HG03025 (cell line): ENCODE measurements at regions not wholly inside any gene's neighbourhood (a gene's known extent, or its start where the extent isn't known, plus 50 kb on each side); places are given as distances from the start of the nearest gene placed in this dataset.
"Not testable (repeated sequence)": the region's sequence is repeated elsewhere in the genome, so short reads cannot be mapped to it uniquely, and the experiment has no call there.

Source experiments
- ATAC-seq: cut with Tn5 transposase; IDR thresholded peaks from one replicate; pipeline ENCODE4 v1.9.1; 2021; ENCODE audit warnings: mild to moderate bottlenecking, moderate library complexity; ENCODE audit not compliant: unreplicated experiment, low FRiP score

DNA sequence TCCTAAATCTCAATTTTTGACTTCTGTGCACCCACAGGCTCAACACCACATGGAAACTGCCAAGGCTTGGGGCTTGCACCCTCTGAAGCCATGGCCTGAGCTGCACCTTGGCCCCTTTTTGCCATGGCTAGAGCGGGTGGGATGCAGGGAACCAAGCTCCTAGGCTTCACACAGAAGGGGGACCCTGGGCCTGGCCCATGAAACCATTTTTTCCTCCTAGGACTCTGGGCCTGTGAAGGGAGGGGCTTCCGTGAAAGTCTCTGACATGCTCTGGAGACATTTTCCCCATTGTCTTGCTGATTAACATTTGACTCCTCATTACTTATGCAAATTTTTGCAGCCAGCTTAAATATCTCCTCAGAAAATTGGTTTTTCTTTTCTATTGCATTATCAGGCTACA lies 190.9 kb downstream of the MBL2 start:
- not testable (repeated sequence) for ATAC-seq

DNA sequence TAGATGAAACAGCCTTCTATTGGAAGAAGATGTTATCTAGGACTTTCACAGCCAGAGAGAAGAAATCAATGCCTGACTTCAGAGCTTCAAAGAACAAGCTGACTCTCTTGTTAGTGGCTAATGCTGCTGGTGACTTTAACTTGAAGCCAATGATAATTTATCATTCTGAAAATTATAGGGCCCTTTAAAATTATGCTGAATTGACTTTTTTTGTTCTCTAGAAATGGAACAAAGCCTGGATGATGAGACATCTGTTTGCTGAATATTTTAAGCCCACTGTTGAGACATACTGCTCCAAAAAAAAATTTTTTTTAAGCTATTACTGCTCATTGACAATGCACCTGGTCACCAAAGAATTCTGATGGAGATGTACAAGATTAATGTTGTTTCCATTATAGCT lies 189.2 kb downstream of the MBL2 start:
- ATAC-seq: no peak

DNA sequence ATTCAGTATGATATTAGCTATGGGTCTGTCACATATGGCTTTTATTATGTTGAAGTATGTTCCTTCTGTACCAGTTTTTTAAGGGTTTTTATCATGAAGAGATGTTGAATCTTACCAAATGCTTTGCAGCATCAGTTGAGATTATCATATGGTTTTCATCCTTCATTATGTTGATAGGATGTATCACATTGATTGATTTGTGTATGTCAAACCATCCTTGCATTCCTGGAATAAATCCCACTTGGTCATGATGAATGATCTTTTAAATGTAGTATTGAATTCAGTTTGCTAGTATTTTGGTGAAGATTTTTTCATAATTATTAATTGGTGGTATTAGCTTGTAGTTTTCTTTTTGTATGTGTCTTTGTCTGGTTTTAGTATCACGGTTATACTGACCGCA lies 185.9 kb downstream of the MBL2 start:
- ATAC-seq: no peak

DNA sequence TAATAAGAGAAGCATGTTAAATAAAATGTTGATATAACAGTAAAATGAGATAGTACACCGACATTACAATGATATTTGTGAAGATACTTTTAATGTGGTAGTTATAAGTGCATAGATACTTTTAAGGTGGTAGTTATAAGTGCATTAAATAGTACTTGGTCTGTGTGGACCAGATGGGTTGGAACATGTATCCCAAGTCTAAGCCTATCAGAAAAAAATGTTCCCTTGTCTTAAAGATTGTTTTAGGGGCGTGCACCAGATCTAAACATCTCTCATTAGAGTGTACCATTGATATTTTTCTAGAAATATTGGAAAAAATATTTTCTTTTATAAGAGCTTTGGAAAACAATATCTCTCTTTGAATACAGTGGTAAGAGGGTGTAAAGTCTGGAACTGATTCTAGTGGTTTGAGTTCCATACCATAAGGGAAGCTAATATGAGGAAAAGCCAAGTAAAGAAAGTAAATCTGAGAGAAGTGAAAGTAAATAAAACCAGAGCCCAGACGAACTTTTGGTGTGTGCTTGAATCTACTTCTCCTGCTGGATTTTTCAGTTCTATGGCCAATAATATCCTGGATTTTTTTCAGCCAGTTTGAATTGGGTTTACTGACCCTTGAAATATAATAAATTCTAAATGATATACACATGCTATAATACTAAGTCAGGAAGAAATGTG lies 175.3 kb downstream of the MBL2 start:
- ATAC-seq: no peak

DNA sequence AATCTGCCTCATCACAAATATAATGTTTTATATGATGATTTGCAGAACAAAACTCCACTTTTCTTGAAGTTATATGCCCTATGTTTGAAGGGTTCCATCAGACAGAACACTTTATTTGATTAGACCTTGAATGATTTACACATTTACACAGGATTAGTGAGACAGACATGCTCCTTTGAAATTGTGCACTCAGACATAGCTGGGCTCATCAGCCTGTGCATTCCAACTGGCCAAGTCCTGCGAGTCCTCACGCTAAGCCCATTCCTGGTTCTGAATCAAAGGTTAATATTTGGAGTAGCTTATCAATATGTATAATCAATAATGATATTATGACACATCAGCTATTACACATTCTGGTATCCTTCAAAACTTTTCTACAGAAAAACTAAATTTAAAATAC lies 173.6 kb downstream of the MBL2 start:
- ATAC-seq: no peak

DNA sequence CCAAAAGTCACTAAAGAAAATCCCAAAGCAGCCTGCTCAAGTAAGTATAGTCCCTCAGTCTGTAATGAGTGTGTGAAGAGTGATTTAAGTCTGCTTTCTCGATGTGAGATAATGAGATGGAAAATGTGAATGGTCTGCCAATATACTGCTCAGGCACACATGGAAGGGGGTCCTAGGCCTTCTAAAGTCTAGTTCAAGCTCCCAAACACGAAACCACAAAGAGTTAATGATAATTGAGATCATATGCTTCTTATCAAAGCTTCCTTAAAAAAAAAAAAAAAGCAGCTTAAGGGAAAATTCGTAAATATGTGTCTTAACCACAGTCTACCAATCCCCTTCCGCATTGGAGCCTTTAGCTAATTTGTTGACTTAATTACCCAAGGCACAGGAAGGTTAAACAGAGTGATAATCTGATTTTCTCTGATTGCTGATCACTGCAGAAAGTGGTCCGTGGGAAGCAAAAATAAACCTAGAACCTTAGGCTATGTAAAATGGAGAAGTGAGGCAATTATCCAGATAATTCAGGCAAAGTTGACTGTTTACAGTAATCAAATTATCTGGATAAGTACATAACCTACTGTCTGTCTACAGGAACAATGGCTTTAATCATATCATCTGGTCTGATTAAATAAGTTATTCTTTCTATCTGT lies 172.9 kb downstream of the MBL2 start:
- no peak for ATAC-seq

DNA sequence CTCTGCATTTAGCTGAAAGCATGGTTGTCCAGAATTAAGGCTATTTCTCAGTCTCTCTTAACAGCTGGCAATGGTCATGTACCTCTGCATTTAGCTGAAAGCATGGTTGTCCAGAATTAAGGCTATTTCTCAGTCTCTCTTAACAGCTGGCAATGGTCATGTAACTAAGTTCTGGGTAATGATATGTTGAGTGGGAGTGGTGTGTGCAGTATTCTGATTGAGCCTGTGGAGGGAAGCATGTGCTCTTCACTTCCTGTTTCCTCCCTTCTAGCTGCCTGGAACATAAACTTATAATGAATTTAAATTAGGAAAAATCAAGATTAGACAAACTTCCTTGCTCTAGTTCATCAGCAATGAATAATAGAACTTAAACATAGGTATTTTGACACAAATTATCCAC lies 168.5 kb downstream of the MBL2 start:
- not testable (repeated sequence) for ATAC-seq

DNA sequence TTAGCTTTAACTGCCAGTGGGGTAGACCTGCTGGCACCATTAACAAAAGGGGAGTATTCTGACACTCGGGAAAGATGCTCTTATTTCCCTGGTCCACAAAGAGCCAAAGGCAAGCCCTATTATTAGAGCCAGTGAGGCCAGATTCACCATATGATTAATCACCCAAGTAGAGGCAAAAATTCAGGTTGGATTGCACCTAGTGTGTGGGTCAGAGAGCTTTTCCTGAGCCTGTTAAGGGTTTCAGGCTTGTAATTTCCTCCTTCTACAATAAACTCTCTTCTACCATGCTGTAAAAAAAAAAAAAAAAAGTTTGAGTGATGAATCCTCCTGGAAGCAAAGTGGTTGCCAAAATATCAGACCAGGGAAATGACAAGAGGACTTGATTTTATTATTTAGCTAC lies 163.5 kb downstream of the MBL2 start:
- no peak for ATAC-seq

DNA sequence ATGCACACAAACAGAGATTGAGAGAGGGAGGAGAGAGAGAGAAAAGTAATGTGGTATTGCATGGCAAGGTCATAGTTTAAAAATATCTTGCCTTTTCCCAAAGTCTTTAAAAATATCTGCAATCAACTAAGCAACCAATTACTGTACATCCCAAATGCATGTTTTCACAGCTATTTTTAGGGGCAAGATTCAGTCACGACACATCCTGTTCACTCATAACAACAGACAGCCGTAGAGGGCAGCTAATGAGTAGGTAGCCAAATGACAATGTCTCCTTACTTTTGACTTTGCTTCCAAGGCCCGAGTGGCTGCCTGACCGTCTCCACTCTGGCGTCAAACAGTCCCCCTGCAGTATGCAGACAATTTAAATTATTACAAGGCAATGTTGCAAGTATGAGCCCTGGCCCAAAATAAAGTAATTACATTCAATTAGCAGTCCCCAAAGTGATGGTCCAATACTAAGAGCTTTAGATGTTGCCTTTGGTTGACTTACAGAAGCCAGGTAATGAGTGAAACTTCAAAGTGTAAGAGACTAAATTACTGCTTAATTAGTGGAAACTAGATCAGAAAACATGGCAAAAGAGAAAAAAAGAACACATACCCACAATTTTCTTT lies 162.9 kb downstream of the MBL2 start:
- no peak for ATAC-seq

DNA sequence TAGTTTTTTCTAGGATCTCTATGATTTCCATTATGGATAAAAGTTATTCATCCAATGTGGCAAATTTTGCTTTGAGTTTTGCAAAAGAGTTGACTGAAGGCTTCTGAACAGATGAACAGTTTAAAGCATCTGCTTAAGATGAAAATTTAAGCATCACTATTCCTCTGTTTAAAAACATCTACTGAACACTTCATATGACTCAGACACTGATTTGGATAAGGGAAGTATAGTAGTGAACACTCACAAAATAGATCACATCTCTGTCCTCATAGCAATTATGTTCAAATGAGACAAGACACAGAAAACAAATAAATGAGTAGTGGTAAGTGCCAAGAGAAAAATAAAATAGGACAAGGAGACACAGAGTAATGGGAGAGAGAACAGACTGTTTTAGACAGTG lies 157.3 kb downstream of the MBL2 start:
- ATAC-seq: no peak

DNA sequence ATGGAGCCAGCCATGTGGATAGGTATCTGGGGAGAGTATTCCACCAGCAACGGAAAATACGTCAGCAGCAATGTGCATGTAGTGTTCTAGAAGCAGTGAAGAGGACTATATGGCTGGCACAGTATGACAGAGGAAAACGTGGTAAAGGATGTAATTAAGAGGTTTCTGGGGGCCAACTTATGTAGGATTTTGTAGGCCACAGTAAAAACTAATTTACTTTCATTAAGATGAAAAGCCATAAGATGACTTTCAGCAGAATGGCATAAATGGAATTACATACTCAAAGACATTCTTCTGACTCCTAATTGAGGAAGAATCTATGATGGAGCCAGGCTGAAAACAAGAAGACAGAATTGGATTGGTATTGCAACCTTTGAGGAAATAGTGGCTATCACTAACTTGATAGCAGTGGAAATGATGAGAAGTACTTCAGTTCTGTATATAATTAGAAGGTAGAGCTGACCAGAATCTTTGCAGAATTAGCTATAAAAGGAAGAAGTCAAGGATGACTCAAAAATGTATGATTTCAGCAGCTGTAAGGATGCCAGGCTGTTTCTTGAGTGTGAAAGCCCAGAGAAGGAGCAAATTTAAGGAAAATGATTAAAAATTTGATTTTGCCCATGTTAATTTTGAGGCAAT lies 156.7 kb downstream of the MBL2 start:
- ATAC-seq: no peak

DNA sequence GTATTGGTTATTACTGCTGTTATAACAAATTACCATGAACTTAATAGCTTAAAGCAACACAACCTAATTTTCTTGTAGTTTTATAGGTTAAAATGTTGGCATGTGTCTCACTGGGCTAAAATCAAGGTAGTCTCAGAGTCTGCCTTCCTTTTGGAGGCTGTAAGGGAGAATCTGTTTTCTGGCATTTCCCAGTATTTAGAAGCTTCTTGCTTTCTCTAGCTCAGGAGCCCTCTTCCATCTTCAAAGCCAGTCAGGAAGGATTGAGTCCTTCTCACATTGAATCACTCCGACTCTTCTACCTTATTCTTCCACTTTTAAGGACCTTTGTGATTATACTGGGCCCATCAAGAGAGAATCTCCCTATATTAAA lies 156.2 kb downstream of the MBL2 start:
- ATAC-seq: no peak

DNA sequence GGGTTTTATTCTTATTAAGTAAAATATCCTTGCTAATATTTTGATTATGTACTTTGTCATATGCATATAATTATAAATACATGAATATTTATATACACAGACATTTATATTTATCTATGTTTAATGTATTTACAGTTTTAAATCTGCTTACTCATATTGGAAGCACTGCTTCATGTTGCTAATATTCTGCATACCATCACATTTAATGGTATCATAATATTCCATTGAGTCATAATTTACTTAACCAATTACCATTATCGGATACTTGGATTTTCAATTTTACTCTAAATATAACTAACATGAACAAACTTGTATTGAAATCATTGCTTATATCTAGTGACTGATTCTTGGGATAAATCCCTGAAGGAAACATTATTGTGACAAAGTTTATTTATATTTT lies 155.2 kb downstream of the MBL2 start:
- ATAC-seq: no peak

DNA sequence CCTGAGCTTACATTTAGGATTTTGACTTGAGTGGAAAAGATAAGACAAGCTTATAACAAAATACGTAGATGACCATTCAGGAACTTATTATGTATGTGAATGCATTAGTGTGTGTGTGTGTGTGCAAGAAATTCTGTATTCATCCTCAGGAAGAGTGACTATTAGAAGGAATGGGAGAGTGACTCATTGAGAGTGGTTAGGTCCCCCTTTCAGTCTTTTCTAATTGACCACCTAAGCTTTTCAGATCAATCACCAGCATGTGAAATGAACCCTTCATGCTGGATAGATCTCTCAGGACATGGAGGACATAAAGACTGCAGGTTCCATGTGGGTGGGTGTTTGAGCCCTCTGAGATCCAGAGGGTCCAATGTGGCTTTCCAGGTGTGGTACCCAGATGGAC lies 153.5 kb downstream of the MBL2 start:
- ATAC-seq: no peak

DNA sequence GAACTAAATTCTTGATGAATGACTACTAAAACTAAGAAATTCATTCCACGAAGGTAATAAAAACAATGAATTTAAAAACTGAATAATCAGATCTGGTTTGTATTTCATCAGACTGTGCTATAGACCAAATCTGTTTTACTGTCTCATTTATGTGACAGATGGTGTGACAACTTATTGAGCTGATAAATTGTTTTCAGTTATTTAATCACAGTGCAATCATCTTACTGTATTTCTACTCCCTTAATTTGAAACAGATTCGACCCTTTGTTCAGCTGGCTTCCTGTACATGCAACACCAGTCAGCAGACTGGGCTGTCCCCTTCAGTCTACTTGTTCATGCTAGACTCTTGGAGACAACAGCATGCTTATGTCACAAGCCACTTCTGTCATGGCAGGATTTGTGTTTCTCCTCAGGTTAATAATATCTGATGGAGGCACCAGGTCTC lies 150.9 kb downstream of the MBL2 start:
- ATAC-seq: no peak

DNA sequence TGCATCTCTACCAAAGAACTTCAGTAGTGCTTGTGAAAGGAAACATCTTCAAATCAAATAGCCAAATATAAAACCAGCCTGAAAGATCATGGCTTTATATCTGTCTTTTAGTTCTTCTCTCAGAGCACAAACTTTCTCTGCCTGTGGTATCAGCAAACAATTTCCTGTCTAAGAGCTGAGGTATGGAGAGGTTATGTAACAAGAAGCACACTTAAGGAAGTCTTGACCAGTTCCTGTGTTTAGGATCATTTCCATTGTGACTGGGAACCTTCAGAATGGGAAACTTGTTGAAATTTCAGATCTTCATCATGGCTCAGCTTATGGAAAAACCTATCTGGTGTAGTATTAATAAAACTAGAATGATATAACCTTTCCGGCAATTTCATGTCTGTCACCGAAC lies 148.8 kb downstream of the MBL2 start:
- ATAC-seq: no peak

DNA sequence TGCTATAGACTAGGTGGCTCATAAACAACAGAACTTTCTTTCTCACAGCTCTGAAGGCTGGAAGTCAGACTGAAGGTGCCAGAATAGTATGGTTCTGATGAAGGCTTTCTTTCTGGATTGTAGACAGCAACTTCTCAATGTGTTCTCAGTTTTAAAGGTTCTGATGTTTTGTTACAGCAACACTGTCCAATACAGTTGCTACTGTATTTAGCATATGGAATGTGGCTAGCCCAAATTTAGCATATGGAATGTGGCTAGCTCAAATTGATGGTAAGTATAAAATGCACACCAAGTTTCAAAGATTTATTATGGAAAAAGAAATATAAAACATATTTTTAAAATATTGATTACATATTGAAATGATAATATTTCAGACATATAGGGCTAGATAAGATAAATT lies 145.3 kb downstream of the MBL2 start:
- ATAC-seq: no peak

DNA sequence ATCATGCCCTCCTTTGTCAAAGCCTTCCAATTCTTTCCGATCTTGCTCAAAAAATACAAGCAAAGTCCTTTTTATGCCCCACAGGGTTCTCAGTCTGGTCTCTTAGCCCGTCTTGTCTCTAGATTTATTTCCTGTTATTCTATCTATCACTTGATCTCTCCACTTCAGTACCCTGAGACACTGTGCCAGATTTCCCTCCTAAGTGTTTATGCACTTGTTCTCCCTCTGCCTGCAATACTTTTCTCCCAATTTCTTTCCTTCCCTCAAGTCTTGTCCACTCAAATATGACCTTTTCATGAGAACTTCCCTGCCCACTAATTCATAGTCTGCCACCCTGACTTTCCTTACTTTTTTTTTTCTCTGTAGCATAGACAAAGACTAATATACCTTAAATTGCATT lies 141.4 kb downstream of the MBL2 start:
- no peak for ATAC-seq

DNA sequence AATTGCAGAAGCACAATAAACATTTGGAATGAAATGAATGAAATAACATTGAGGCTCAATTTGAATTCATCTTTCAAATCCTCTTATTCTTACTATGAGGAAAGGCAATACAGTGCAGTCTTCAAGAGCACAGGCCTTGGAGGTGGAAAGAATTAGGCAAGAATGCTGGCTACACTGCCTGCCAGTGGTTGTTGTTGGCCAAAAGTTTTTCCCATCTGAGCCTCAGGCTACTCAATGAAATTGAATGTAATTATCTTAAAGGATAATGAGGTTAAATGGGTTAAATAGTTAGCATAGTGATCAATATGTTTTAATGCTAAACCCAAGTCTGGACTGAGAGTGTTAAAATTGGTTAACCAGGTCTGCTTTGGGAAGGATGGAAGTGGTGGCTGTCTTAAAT lies 140.9 kb downstream of the MBL2 start:
- no peak for ATAC-seq

DNA sequence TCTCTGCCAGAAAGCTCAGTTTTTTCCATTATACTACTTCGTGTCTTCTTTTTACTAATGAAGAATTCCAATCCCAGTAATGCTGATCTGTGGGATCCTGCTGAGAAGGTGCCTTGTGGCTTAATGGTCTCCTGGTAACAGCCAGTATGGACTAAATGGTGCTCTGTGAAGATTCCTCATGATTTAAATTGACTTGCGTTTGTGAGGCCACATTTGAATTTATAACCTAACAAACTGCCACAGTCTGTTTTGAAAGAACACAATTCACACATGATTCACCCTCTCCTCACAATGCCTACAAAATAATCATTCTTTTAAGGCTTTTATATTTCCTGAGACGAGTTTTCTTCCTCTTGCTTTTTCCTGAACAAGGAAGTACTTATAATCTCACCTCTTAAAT lies 140.0 kb downstream of the MBL2 start:
- no peak for ATAC-seq

DNA sequence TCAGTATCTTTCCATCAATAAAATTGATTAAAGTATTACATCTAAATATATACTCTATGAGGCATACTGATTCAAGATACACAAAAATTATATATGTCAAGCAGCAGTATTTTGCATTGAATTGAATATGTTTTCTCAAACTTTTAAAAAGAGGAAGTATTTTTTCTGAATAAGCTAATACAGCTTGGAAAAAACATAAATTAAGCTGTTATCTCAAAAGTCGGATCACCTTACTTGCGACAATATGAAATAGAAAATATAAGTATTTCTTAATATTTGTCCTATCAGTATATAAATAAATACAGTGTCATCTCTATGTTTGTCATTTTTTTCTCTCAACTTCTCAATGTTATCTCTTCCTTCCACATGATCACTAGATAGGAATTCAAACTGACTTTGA lies 139.3 kb downstream of the MBL2 start:
- no peak for ATAC-seq

DNA sequence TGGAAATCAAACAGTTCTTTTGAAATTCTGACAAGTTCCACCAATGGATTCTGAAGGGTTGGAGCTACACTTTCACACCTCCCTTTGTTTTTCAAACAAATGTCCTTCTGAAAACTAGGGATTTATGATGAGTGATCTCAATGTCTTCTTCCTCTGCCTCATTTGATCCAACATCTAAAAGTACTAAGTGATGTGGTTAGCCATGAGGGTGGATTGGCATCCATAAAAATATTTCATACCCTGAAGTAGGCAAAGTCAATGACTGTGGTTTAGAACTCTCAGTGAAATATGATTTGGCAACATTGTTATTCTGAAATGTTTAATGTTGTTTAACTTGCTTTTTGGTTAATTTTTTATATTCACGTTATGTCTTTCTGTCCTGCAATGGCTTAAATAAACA lies 136.9 kb downstream of the MBL2 start:
- ATAC-seq: no peak
